GM21786 (cell line): ENCODE measurements at regions not wholly inside any gene's neighbourhood (a gene's known extent, or its start where the extent isn't known, plus 50 kb on each side); places are given as distances from the start of the nearest gene placed in this dataset.
"Not testable (repeated sequence)": the region's sequence is repeated elsewhere in the genome, so short reads cannot be mapped to it uniquely, and the experiment has no call there.

ENCODE experiments used
- ATAC-seq: cut with Tn5 transposase; IDR thresholded peaks from one replicate; pipeline ENCODE4 v1.9.1; 2021; ENCODE audit not compliant: unreplicated experiment

DNA sequence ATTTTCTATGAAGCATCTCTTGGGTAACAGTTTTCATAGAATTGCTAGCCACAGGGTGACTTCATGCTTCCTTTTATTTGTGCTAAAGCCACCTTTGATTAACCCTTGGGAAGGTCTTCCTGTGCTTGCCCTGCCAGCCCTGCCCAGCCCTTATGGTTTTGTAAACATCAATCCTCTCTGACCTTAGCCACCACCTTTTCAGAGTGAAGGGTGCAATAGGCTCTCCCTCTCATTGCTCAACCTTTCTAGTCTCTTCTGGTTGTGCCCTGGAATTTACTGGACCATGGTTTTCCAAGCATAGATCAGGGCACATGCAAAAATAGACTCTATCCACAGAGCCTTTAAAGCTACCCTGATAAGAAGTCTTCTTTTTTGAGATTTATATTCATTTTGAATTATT lies 77.7 kb upstream of the FRMD6 start:
- ATAC-seq = no peak

DNA sequence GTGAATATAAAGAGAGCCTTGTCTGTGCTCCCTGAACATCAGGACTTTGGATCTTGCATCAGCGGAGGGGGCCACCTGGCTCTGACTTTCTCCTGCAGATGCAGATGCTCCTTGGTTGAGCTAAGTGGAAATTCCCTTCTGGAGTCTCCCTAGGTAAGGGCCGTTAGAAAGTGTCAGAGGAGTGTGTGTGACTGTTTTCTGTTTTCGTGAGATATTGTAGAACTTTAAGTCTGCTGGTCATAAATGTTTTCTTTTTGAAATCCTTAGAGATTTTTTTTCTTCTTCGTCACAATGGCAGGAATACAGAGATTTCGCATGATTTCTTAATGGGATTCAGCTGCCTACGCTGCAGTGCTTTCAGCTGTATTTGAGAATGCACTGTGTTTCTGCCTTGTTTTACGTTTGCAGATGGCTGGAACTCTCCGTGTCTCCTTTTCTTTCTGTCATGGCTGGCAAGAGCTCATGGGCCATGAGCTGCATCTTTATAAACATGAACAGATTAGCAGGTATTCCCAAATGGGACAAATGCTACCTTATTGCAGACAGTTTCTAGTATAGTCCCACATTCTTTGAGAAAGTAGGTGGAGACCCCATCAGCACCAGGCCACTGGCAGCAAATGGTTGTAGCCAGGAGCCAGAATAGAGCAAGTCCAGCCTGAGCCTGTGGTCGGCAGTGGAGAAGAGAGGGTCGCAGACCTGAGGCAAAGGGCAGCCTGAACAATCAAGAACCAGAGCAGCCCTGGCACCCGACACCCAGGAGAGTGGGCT lies 76.2 kb upstream of the FRMD6 start:
- no peak for ATAC-seq

DNA sequence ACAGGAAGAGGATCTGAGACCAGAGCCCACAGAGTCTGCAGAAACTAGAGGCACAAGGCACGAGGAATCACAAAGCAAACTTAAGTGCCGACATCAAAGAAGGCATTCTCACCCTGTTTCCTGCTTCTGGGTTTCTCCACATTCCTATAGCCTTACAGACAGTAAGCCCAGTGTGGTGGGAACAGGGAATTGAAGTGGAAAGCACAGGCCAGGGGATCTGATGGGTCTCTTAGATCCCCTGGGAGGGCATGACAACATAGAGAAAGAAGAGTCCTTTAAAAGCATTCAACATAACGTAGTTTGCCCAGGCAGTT lies 75.6 kb upstream of the FRMD6 start:
- no peak for ATAC-seq

DNA sequence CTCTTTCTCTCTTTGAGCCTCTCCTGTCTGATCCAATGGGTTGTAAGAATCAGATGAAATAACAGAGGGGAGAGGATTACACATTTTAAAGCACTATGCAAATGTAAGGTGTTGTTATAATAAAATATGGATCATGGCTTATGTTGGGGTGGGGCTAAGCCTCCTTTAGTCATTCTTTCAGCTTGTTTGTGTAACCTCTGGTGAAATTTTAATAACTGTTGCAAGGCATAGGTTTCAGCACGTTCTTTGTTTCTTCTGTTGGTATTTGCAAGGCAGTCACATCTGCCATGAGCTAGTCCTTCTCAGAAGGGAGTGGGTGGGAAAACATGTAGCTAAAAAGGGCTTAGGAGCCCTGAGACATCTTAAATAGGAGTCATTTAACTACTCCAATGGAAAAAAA lies 74.8 kb upstream of the FRMD6 start:
- ATAC-seq = no peak

DNA sequence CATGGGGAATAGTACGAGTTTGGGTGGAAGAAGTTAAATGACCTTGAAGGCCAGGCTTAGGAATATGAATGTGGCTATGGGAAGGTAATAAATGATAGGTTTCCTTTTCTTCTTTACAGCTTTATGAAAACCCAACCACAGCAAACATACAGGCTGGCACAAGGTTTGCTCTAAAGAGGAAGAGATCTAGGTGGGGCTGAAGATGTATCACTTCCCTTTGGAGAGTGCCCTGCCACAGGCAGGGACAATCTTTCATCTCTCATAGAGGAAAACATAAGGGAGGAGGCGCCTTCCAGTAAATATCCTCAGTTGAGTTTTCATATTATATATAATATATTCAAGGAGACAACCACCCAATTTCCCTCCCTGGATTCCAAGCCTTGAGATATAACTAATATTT lies 72.9 kb upstream of the FRMD6 start:
- ATAC-seq = no peak

DNA sequence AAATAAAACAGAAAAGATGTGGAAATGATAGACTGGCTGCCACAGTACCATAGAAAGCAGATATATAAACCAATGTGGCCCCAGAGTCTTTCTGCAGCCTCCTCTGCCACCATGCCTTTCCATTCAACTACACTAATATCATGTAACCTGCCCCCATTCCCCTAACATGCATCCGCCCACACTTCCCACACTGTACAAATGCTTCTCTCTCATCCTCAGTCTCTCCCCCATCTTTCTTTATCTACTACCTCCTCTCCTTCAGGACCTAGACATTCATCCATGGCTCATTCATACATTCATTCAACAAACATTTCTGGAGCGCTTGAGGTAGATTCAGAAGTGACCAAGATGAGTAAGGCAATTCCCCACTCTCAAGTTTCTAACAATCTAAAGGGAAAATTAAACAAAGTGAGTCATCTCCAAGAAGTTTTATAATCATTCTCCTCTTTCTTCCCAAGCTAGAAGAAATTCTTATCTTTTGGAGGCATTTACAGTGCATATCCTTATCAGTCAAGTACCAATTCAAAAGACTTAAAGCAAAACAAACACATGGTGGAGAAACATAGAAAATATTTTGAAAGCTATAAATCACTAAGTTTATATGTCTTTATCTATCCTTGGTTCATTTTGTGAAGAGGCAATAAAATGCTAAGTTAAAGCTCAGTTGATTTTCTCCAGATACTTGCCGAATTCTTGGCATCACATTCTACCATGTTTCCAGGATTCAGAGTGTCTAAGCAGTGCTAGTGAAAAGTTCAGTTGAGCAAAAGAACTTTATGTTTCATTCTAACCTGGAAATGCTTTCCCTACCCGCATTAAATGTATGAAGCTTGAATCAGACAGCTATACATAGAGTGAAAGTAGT lies 70.5 kb upstream of the FRMD6 start:
- ATAC-seq = no peak

DNA sequence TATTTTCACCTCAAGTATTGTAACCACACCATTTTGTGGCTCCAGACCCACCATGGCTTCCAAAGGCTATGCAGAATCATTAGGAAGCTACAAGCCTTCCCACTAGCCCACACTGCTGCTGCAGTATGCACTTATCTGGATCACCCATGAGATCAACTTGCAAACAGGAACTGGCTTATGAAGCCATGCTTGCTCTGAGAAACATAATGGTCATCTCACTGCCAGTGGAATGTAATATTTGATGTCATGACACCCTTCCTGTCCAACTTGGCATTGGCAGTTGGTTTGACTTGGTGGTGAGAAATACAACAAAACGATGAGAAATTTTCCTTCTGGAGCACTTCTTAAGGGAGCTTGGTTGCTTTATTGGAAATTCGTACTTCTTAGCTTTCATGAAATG lies 69.3 kb upstream of the FRMD6 start:
- no peak for ATAC-seq

DNA sequence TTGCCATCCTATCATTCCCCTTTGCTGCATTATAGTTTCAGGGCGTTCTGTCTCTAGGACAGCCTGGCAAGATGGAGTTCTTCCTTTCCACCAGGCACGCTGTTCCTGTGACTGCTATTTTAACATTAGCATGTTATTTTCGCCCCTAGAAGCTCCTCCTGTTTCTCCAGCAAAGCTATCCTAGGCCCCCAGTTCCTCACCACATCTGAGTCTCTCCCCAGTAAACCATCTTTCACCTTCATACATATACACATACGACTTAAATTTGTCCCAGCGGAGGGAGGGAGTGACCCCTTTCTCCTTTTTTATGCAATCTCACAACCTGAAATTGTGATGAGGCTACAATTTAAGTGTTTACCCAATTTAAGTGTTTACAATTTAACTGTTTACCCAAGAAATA lies 66.7 kb upstream of the FRMD6 start:
- ATAC-seq = no peak

DNA sequence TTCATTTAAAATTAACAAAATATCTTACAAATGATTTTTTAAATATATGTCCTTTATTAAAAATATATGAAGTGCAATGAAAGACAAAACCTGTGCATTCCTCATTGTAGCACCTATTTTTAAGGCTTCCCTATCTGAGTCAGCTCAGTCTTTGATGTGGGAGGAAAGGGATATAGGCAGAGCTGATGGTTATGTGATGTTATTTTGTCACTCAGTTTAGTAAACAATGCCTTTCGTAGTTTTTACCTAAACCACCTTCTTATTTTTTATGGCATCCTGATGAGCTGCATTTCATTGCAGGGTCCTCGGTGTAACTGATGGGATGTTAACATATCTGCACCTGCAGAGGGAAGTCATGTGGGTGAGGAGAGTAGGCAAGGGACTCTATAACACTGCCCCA lies 58.9 kb upstream of the FRMD6 start:
- ATAC-seq = no peak

DNA sequence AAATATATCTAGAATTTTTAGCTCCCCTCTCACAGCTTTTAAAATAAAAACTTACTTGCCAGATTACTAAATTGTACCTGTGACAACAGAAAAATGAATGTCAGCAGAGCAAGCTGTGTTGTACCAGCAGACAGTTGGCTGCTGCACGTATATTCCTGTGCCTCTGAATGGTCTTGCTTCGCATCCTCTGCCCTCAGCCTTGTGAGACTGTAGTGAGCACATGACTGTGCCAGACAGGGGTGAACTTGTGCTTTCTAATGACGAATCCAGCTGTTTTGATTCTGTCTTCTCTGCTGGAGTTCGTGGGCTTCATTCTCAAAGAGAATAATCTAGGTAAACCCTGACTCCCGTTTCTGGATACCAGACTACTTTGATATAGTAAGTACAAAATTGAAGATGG lies 58.3 kb upstream of the FRMD6 start:
- ATAC-seq = no peak

DNA sequence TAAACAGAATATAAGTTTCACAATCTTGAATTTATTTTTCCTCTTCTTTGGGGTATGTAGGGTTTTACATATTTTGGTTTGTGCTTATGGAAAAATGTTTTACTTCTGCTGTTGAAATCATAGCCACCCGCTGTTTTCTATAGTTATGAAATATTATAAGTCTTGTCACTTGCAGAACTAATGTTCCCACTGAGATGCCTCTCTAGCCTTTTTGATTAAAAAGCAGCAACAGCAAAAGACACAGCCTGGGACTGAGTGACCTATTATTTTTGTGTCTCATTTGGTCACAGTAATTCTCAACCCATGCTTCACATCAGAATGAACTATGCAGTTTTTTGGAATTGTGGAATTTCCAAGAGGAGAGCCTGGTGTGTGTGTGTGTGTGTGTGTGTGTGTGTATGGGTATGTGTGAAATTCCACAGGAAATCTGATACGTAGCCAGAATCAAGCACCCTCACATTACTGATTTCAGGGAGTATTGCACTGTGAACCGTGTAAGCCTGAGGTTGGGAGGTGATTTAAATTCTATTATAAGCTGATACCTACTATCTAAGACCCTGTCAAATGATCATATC lies 55.7 kb upstream of the FRMD6 start:
- ATAC-seq = no peak

DNA sequence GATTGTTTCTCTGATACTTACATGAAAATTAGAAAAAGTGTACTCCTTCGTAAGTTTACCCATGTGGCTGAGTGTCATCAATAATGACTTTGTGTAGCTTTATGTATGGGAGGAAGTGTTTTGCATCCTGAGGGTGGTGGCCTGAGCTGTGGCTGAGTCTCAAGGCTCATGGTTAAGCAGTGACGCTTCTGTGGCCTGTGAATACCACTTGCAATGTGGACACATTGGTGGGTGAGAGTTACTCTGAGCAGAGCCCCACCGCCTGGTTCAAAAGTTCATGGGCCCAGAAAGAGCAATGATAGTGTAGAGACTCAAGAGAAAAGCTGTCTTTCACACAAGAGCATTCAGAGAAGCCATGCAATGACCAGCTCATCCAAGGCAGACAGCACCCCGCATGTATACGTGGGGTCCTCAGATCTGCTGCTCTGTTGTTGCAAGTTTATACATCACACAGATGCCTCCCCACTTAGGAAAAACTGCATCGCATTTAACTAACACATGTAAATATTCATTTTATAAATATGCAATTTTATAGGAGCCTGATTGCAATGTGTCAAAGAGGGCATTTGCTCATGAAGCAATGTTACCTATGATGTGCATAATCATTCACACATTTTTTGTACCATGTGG lies 55.1 kb upstream of the FRMD6 start:
- no peak for ATAC-seq

DNA sequence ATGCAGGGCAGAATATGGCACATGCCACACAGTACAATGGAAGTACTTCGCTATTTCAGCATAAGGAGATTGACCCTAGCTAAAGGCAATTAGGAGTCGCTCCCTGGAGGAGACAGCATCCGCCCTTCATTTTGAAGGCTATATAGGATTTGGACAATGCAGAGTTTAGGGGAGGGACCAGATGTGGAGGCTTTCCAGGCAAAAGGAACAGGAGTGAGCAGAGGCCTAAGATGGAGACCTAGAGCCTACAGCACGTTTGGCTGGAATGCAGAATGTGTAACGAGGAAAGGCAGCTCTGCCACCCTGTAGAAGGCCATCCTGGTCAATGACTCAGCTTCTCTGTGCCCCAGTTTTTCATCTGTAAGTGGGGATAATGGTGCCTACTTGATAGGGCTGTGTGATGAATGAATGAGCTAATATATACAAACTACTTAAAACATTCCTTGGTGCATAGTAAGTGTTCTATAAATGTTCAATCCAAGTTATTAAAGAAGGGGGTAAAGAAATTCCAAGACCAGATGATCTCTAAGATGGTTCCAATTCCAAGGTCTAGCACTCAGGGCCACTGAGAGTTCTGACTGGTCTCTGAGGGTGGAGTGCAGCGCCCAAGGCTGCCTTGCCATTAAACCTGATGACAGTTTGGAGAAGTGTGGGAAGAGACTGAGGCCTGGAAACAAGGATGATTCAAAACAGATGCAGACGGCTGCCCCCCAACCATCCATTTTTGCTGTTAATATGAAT lies 54.3 kb upstream of the FRMD6 start:
- no peak for ATAC-seq

DNA sequence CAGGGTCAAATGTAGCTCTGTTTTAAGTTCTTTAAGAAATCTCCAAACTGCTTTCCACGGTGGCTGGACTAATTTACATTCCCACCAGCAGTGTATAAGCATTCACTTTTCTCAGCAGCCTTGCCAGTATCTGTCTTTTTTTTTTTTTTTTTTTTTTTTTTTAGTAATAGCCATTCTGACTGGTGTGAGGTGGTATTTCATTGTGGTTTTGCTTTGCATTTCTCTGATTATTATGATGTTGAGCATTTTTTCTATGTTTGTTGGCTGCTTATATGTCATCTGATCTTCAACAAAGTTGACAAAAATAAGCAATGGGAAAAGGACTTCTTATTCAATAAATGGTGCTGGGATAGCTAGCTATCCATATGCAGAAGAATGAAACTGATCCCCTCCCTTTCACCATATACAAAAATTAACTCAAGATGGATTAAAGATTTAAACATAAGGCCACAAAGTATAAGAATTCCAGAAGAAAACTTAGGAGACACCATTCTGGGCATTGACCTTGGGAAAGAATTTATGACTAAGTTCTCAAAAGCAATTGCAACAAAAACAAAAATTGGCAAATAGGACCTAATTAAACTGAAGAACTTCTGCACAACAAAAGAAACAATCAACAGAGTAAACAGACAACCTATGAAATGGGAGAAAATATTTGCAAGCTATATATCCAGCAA lies 52.6 kb upstream of the FRMD6 start:
- ATAC-seq = not testable (repeated sequence)

DNA sequence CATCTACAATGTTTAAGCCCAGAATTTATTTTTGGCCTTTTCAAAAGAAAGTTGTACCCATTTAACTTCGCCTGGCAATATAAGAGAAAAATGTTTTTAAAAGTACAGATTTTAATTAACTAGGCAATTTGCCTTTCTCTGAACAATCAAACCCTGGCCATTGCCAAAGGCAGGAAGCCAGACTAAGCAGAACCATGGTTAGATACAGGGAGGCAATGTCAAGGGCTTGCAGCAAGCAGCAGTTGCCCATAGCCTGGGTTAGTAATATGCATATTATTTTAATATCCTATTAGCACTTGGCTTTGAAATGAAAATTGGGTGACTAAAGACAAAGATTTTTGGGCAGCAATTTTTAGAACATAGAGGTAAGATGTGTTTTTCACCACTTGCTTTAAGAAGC lies 51.1 kb upstream of the FRMD6 start:
- ATAC-seq = no peak
